ENCODE measurements at regions not wholly inside any gene's neighbourhood (a gene's known extent, or its start where the extent isn't known, plus 50 kb on each side); places are given as distances from the start of the nearest gene placed in this dataset.
"Not testable (repeated sequence)": the region's sequence is repeated elsewhere in the genome, so short reads cannot be mapped to it uniquely, and the experiment has no call there.

GRCh38 chr13:69649063-69649392 lies 458.6 kb upstream of the ATXN8OS start:
- peaks cover 0 to 9% (median 2%) of the 10 kb centered on the region in 9 donors for H3K9me3 Mint-ChIP-seq
- no peaks in the 10 kb centered on the region for H3K4me1 Mint-ChIP-seq
- DNase-seq: no peak
- H3K4me3 Mint-ChIP-seq: no peak overlapping the region
- no peak for ATAC-seq
- POLR2A ChIA-PET: no interaction called here
- no peak overlapping the region for H3K27ac Mint-ChIP-seq
- H3K36me3 Mint-ChIP-seq: no peaks in the 10 kb centered on the region
- no peaks in the 10 kb centered on the region for H3K27me3 Mint-ChIP-seq

GRCh38 chr13:69648340-69649062 lies 459.1 kb upstream of the ATXN8OS start:
- Mint-ChIP-seq H3K27me3 (no peaks in the 10 kb centered on the region), H3K36me3 (no peaks in the 10 kb centered on the region), H3K27ac (no peak overlapping the region), H3K9me3 (peaks cover 0 to 12% (median 2%) of the 10 kb centered on the region in 9 donors), H3K4me3 (no peak overlapping the region), H3K4me1 (no peaks in the 10 kb centered on the region)
- POLR2A ChIA-PET: no interaction called here
- DNase-seq (no peak), ATAC-seq (no peak)

- H3K9me3 Mint-ChIP-seq: peaks cover 0 to 14% (median 5%) of the 10 kb centered on the region in 9 donors
- no peaks in the 10 kb centered on the region for H3K36me3 Mint-ChIP-seq
- DNase-seq: no peak
- H3K27me3 Mint-ChIP-seq: no peaks in the 10 kb centered on the region
- no peaks in the 10 kb centered on the region for H3K4me1 Mint-ChIP-seq
- no peak overlapping the region for H3K4me3 Mint-ChIP-seq
- H3K27ac Mint-ChIP-seq: no peak overlapping the region
- POLR2A ChIA-PET: no interaction called here
- no peak for ATAC-seq
Observed at GRCh38 chr13:69644447-69644846, 463.2 kb upstream of the ATXN8OS start.

GRCh38 chr13:69641773-69642172 lies 465.9 kb upstream of the ATXN8OS start:
- Mint-ChIP-seq H3K4me1 (no peaks in the 10 kb centered on the region), H3K27me3 (no peaks in the 10 kb centered on the region), H3K4me3 (no peak overlapping the region), H3K36me3 (no peaks in the 10 kb centered on the region), H3K9me3 (peaks cover 0 to 33% (median 10%) of the 10 kb centered on the region in 9 donors), H3K27ac (no peak overlapping the region)
- POLR2A ChIA-PET: no interaction called here
- no peak for DNase-seq
- ATAC-seq: no peak

- DNase-seq: no peak
- Mint-ChIP-seq H3K36me3 (no peaks in the 10 kb centered on the region), H3K4me1 (no peaks in the 10 kb centered on the region), H3K27ac (no peak overlapping the region), H3K4me3 (no peak overlapping the region), H3K9me3 (peaks cover 3 to 26% (median 10%) of the 10 kb centered on the region in 9 donors), H3K27me3 (no peaks in the 10 kb centered on the region)
- POLR2A ChIA-PET: no interaction called here
- no peak for ATAC-seq
Observed at GRCh38 chr13:69633044-69633443, 474.6 kb upstream of the ATXN8OS start.

- POLR2A ChIA-PET: no interaction called here
- Mint-ChIP-seq H3K36me3 (peaks cover 0 to 3% (median 0%) of the 10 kb centered on the region in 3 donors), H3K4me3 (no peak overlapping the region), H3K4me1 (no peaks in the 10 kb centered on the region), H3K27me3 (no peaks in the 10 kb centered on the region), H3K27ac (no peak overlapping the region), H3K9me3 (peaks cover 2 to 37% (median 8%) of the 10 kb centered on the region in 9 donors)
- DNase-seq (no peak), ATAC-seq (no peak)
Observed at GRCh38 chr13:69623973-69624372, 483.7 kb upstream of the ATXN8OS start.

GRCh38 chr13:69619651-69620050 lies 488.0 kb upstream of the ATXN8OS start:
- H3K36me3 Mint-ChIP-seq: peaks cover 0 to 3% (median 0%) of the 10 kb centered on the region in 3 donors
- no peaks in the 10 kb centered on the region for H3K4me1 Mint-ChIP-seq
- ATAC-seq (no peak), DNase-seq (no peak)
- no peak overlapping the region for H3K4me3 Mint-ChIP-seq
- H3K9me3 Mint-ChIP-seq: peaks cover 0 to 16% (median 12%) of the 10 kb centered on the region in 9 donors
- no peak overlapping the region for H3K27ac Mint-ChIP-seq
- POLR2A ChIA-PET: no interaction called here
- H3K27me3 Mint-ChIP-seq: no peaks in the 10 kb centered on the region

- Mint-ChIP-seq H3K4me3 (no peak overlapping the region), H3K36me3 (no peaks in the 10 kb centered on the region), H3K9me3 (peaks cover 0 to 16% (median 12%) of the 10 kb centered on the region in 9 donors), H3K27ac (no peak overlapping the region), H3K4me1 (no peaks in the 10 kb centered on the region), H3K27me3 (no peaks in the 10 kb centered on the region)
- ATAC-seq: no peak
- POLR2A ChIA-PET: no interaction called here
- no peak for DNase-seq
Observed at GRCh38 chr13:69618838-69619237, 488.8 kb upstream of the ATXN8OS start.

GRCh38 chr13:69618393-69618792 lies 489.2 kb upstream of the ATXN8OS start:
- Mint-ChIP-seq H3K36me3 (no peaks in the 10 kb centered on the region), H3K4me3 (no peak overlapping the region), H3K9me3 (peaks cover 0 to 16% (median 12%) of the 10 kb centered on the region in 9 donors), H3K4me1 (no peaks in the 10 kb centered on the region), H3K27ac (no peak overlapping the region), H3K27me3 (no peaks in the 10 kb centered on the region)
- ATAC-seq: no peak
- POLR2A ChIA-PET: no interaction called here
- DNase-seq: no peak

GRCh38 chr13:69617587-69617986 lies 490.0 kb upstream of the ATXN8OS start:
- POLR2A ChIA-PET: no interaction called here
- H3K4me1 Mint-ChIP-seq: no peaks in the 10 kb centered on the region
- H3K27ac Mint-ChIP-seq: no peak overlapping the region
- H3K9me3 Mint-ChIP-seq: peaks cover 0 to 16% (median 15%) of the 10 kb centered on the region in 9 donors
- H3K4me3 Mint-ChIP-seq: no peak overlapping the region
- no peak for ATAC-seq
- DNase-seq: no peak
- H3K27me3 Mint-ChIP-seq: no peaks in the 10 kb centered on the region
- H3K36me3 Mint-ChIP-seq: no peaks in the 10 kb centered on the region

- H3K9me3 Mint-ChIP-seq: peaks cover under 1 to 24% (median 14%) of the 10 kb centered on the region in 9 donors
- DNase-seq (no peak), ATAC-seq (no peak)
- no peaks in the 10 kb centered on the region for H3K36me3 Mint-ChIP-seq
- H3K27me3 Mint-ChIP-seq: no peaks in the 10 kb centered on the region
- H3K4me3 Mint-ChIP-seq: no peak overlapping the region
- no peaks in the 10 kb centered on the region for H3K4me1 Mint-ChIP-seq
- POLR2A ChIA-PET: no interaction called here
- H3K27ac Mint-ChIP-seq: no peak overlapping the region
Observed at GRCh38 chr13:69616396-69616795, 491.2 kb upstream of the ATXN8OS start.

GRCh38 chr13:69615055-69615454 lies 492.6 kb upstream of the ATXN8OS start:
- H3K36me3 Mint-ChIP-seq, H3K27me3 Mint-ChIP-seq, DNase-seq, H3K4me3 Mint-ChIP-seq, H3K4me1 Mint-ChIP-seq, H3K27ac Mint-ChIP-seq, ATAC-seq, POLR2A ChIA-PET: not testable (repeated sequence)
- peaks cover 2 to 31% (median 8%) of the 10 kb centered on the region in 9 donors for H3K9me3 Mint-ChIP-seq

GRCh38 chr13:69604698-69605097 lies 502.9 kb upstream of the ATXN8OS start:
- no peak for ATAC-seq
- Mint-ChIP-seq H3K4me3 (no peak overlapping the region), H3K27me3 (no peaks in the 10 kb centered on the region), H3K27ac (no peak overlapping the region), H3K4me1 (peaks cover 0 to 2% (median 0%) of the 10 kb centered on the region in 4 donors), H3K36me3 (no peaks in the 10 kb centered on the region), H3K9me3 (peaks cover 3 to 16% (median 10%) of the 10 kb centered on the region in 9 donors)
- POLR2A ChIA-PET: no interaction called here
- DNase-seq: no peak

Data from naive thymus-derived CD8-positive, alpha-beta T cell (primary cell).